Tibial nerve (tissue), 4 donors: ENCODE measurements at regions not wholly inside any gene's neighbourhood (a gene's known extent, or its start where the extent isn't known, plus 50 kb on each side); places are given as distances from the start of the nearest gene placed in this dataset.

Source experiments
- DNase-seq, 2 donors: peaks; one replicate each; pipeline ENCODE4 v3.0.0-alpha.2; 2019; ENCODE audit warnings: low spot score in 2 of 2
- H3K27ac ChIP-seq, 4 donors: fragments of 200-600 bp; sonication (generic) in 3 of 4; one replicate each; pipeline ENCODE4 v1.5.1; 2017 to 2019; ENCODE audit warnings: mild to moderate bottlenecking in 1 of 4
- H3K27me3 ChIP-seq, 2 donors: fragments of 200-600 bp; sonication (generic) in 1 of 2; one replicate each; pipeline versions ENCODE4 v1.5.1 to v1.6.0; 2017 to 2019
- H3K36me3 ChIP-seq, 3 donors: fragments of 200-600 bp; sonication (generic); one replicate each; pipeline ENCODE4 v1.5.1; 2018 to 2019
- H3K4me1 ChIP-seq, 4 donors: fragments of 200-600 bp; sonication (generic) in 3 of 4; one replicate each; pipeline ENCODE4 v1.5.1; 2017 to 2019
- H3K4me3 ChIP-seq, 4 donors: fragments of 200-600 bp; sonication (generic) in 3 of 4; one replicate each; pipeline ENCODE4 v1.5.1; 2017 to 2019; ENCODE audit warnings: mild to moderate bottlenecking in 1 of 4, moderate library complexity in 1 of 4
- H3K9me3 ChIP-seq, 4 donors: fragments of 200-600 bp; sonication (generic) in 3 of 4; one replicate each; pipeline ENCODE4 v1.5.1; 2017 to 2019
- EP300 ChIP-seq, 2 donors: sonication (generic); formaldehyde crosslinking; IDR thresholded peaks; one replicate each; pipeline ENCODE4 v1.6.1; 2017; ENCODE audit warnings: antibody characterized with exemption in 2 of 2, mild to moderate bottlenecking in 1 of 2
- POLR2A ChIP-seq, 2 donors: fragments of 450-650 bp; IDR thresholded peaks; one replicate each; pipeline ENCODE4 v1.6.1; 2017; ENCODE audit warnings: antibody characterized with exemption in 2 of 2, mild to moderate bottlenecking in 2 of 2, moderate library complexity in 2 of 2
- WGBS, 2 donors: methylation state at CpG; one replicate each; pipeline ENCODE4 v1.1.5; 2018; 5-methylcytosine and 5-hydroxymethylcytosine counted together
- TF ChIP-seq, protein P1 (sequence below), 5 experiments: fragments of 200-600 bp in 3 of 5; fragments of 450-650 bp in 2 of 5; sonication (generic) in 3 of 5; IDR thresholded peaks; one replicate each; pipeline ENCODE4 v1.5.1; 2016 to 2019; ENCODE audit warnings: antibody characterized with exemption in 5 of 5, mild to moderate bottlenecking in 3 of 5, moderate library complexity in 2 of 5

DNA sequence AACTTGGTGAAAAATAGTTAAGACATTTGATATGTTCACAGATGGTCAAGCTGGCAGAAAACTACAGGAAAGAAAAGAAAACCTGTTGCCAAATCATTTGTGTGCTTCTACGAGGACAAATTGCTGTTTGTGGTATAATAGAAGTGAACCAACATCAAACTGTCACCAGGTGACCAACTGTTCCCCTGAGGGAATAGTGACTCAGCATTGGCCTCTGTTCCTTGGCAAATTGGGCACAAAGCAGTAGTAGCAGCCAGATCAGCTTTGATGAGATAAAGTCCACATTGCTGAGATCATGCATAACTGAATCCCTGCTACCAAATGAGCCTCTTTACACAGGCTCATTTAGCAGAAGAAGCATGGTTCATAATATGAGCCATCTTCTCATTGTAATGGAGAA, 103.5 kb downstream of the POSTN start:
- peaks cover 0 to under 1% (median 0%) of the 10 kb centered on the region in 4 donors for H3K4me1 ChIP-seq
- H3K27me3 ChIP-seq = no peaks in the 10 kb centered on the region
- no peak overlapping the region for H3K27ac ChIP-seq
- 46 to 62% methylated on average over 1 of the region's 1 CpG for WGBS, 2 donors
- H3K9me3 ChIP-seq = no peaks in the 10 kb centered on the region
- no peak overlapping the region for H3K4me3 ChIP-seq
- DNase-seq = no peak
- H3K36me3 ChIP-seq = no peaks in the 10 kb centered on the region
- TF ChIP-seq EP300 (IDR thresholded peaks at IDR 0.05) (no peak), POLR2A (IDR thresholded peaks at IDR 0.05) (no peak)
- TF ChIP-seq, protein P1, sequence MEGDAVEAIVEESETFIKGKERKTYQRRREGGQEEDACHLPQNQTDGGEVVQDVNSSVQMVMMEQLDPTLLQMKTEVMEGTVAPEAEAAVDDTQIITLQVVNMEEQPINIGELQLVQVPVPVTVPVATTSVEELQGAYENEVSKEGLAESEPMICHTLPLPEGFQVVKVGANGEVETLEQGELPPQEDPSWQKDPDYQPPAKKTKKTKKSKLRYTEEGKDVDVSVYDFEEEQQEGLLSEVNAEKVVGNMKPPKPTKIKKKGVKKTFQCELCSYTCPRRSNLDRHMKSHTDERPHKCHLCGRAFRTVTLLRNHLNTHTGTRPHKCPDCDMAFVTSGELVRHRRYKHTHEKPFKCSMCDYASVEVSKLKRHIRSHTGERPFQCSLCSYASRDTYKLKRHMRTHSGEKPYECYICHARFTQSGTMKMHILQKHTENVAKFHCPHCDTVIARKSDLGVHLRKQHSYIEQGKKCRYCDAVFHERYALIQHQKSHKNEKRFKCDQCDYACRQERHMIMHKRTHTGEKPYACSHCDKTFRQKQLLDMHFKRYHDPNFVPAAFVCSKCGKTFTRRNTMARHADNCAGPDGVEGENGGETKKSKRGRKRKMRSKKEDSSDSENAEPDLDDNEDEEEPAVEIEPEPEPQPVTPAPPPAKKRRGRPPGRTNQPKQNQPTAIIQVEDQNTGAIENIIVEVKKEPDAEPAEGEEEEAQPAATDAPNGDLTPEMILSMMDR (IDR thresholded peaks at IDR 0.05) = no peak

DNA sequence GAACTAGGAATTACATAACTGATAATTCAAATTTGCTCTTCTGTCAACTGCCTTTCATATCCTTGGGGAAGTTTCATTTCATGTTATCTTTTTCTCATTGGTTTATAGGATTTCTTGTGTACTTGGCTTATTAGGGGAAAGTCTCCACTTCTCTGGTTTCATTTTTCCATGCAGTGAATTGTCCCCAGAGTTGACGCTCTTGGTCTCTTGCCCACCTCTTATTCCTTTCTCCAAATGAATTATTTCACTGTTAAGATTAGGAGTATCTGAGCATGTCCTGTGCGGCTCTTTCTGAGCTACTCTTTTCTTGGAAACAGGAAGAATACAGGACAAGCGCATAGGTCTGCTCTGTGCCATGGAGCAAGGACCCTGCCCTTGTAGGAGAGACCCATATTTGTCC, 104.8 kb downstream of the POSTN start:
- H3K9me3 ChIP-seq = no peaks in the 10 kb centered on the region
- 86 to 89% methylated on average over 3 of the region's 3 CpGs for WGBS, 2 donors
- DNase-seq = no peak

DNA sequence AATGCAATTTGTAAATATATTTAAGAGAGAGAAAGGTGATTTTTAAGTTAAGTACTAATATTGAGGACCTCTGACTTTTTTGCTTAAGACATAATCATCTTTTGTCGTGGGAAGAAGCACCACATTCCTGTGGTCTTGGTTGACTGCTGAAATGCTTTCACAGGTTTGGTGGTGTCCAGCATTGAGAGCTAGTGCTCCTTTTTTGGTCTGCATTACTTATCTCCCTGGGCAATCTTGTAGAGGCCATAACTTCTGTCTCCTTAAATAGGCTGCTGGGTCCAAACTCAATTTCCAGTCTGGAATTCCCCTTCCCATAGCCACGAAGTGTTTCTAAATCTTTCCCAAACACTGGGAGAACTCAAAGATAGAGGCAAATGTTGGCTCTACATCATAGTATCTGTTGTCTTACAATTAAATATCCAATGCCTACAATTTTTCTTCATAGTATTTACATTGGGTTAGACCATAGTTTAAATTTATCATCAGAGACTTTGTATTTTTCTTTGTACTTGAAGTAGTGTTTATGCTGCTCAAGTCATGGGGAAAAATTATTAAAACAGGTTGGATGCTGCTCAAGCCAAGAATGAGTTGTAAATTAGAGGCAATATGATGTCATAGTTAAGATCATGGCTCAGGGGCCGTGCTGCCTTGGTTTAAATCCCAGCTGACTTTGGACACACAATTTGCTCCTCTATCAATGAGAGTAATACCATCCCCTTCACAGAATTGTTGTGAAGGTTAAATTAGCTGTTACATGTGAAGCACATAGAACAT, 105.6 kb downstream of the POSTN start:
- H3K27ac ChIP-seq = no peak overlapping the region
- no peak for DNase-seq
- no peaks in the 10 kb centered on the region for H3K9me3 ChIP-seq
- H3K36me3 ChIP-seq = no peaks in the 10 kb centered on the region
- peaks cover 0 to 18% (median 0%) of the 10 kb centered on the region in 4 donors for H3K4me1 ChIP-seq
- H3K4me3 ChIP-seq = no peak overlapping the region
- H3K27me3 ChIP-seq = no peaks in the 10 kb centered on the region
- TF ChIP-seq EP300 (IDR thresholded peaks at IDR 0.05) (no peak), POLR2A (IDR thresholded peaks at IDR 0.05) (no peak)
- TF ChIP-seq, protein P1 (IDR thresholded peaks at IDR 0.05) = no peak
- 43 to 63% methylated on average over 3 of the region's 3 CpGs for WGBS, 2 donors

More for the DNA sequence above, 104.8 kb downstream of the POSTN start:
- Histone ChIP-seq H3K27me3 (no peaks in the 10 kb centered on the region), H3K4me3 (no peak overlapping the region), H3K27ac (no peak overlapping the region), H3K36me3 (no peaks in the 10 kb centered on the region), H3K4me1 (peaks cover 0 to 12% (median 0%) of the 10 kb centered on the region in 4 donors)
- TF ChIP-seq POLR2A (IDR thresholded peaks at IDR 0.05) = no peak
- no peak for TF ChIP-seq EP300 (IDR thresholded peaks at IDR 0.05)
- TF ChIP-seq, protein P1 (IDR thresholded peaks at IDR 0.05) = no peak

DNA sequence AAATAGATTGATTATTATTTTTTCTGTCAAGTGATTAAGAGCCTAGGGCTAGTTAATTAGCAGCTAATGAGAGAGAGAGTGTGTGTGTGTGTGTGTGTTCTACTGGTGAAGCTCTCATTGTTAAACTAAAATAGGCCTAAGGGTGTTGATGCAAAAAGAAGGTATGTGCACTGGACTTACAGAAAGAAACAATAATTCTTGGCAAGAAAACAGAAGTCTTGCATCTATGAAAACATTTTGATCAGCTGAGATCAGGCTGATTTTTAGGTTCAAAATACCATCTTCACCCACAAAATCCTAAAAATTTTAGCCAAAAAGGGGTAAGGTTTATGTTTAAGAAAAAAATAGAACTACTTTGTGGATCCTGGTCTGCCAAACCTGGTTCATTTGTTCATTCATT, 106.5 kb downstream of the POSTN start:
- TF ChIP-seq EP300 (IDR thresholded peaks at IDR 0.05) = no peak
- no peaks in the 10 kb centered on the region for H3K27me3 ChIP-seq
- no peaks in the 10 kb centered on the region for H3K36me3 ChIP-seq
- H3K9me3 ChIP-seq = no peaks in the 10 kb centered on the region
- DNase-seq = no peak
- no peak overlapping the region for H3K4me3 ChIP-seq
- peaks cover 0 to 18% (median 0%) of the 10 kb centered on the region in 4 donors for H3K4me1 ChIP-seq
- H3K27ac ChIP-seq = no peak overlapping the region

DNA sequence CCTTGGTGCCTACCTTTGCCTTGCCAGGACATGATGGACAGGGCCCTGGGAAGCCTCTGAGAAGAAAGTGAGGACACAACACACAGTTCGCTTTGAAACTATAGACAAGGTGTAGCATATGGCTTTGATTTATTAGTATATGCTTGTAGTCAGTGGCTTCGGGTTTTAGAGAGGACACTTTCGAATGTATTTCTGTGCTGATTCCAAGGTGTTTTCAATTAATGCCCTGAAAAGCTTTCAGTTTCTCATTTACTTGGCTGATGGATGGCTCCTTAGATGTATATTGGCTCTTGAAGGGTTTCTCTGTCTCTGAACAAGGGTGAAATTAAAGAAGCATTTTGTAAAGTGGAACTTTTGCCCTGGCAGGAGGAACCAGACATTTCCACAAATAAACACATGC, 106.9 kb downstream of the POSTN start:
- H3K4me1 ChIP-seq = peaks cover 0 to 18% (median 0%) of the 10 kb centered on the region in 4 donors
- no peak for DNase-seq
- no peaks in the 10 kb centered on the region for H3K36me3 ChIP-seq
- H3K4me3 ChIP-seq = no peak overlapping the region
- TF ChIP-seq EP300 (IDR thresholded peaks at IDR 0.05) = no peak
- 91 to 97% methylated on average over 3 of the region's 3 CpGs for WGBS, 2 donors
- no peak overlapping the region for H3K27ac ChIP-seq
- no peaks in the 10 kb centered on the region for H3K9me3 ChIP-seq
- H3K27me3 ChIP-seq = no peaks in the 10 kb centered on the region

DNA sequence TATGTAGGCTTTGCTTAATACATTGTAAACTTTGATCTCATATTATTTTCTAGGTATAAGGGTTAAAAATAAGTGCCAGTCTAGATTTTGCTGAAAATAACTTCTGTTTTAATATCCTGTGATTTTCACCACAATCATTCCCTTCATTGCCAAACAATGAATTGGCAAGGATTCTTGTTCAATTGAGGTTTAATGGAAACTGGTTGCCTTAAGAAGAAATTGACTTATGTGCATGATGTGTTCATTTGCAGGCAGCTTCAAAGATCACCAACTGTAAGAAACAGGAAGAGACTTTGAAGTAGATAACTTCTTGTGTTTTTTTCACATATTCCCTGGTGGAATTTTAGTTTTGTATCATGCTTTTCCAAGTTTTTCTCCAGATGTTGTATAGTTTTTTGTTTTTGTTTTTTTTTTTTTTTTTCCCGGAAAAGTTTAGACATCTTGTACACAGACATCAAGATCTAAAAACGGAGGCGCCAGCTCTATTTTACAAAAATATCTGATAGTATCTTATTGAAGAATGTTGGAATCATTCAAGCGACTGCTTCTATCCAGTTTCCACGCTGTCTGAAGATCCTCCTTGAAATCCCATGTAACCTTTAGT, 108.3 kb downstream of the POSTN start:
- no peak overlapping the region for H3K4me3 ChIP-seq
- H3K4me1 ChIP-seq = peaks cover 0 to 26% (median 0%) of the 10 kb centered on the region in 4 donors
- no peak for TF ChIP-seq EP300 (IDR thresholded peaks at IDR 0.05)
- TF ChIP-seq, protein P1 (IDR thresholded peaks at IDR 0.05) = no peak
- H3K9me3 ChIP-seq = no peaks in the 10 kb centered on the region
- no peaks in the 10 kb centered on the region for H3K36me3 ChIP-seq
- 67 to 69% methylated on average over 5 of the region's 5 CpGs for WGBS, 2 donors
- no peaks in the 10 kb centered on the region for H3K27me3 ChIP-seq
- DNase-seq = no peak
- H3K27ac ChIP-seq = no peak overlapping the region
